H1 (cell line): ENCODE measurements at regions not wholly inside any gene's neighbourhood (a gene's known extent, or its start where the extent isn't known, plus 50 kb on each side); places are given as distances from the start of the nearest gene placed in this dataset.

Source experiments
- CTCF ChIA-PET: fragments of 300-600 bp; sonication (Branson Sonifier 250); formaldehyde crosslinking; loops from one replicate; lab custom pipeline; 2021; ENCODE audit not compliant: partially characterized antibody; lab: Charles Lee
- POLR2A ChIA-PET: fragments of 300-600 bp; sonication (Branson Sonifier 250); formaldehyde crosslinking; loops from one replicate; lab custom pipeline; 2021; ENCODE audit warnings: inconsistent platforms; ENCODE audit not compliant: partially characterized antibody; lab: Charles Lee
- DNase-seq, 2 experiments: peaks; one replicate each; pipeline versions ENCODE4 v3.0.0 to v3.0.0-alpha.2; 2010 to 2022; ENCODE audit warnings: low spot score in 2 of 2, low read depth in 1 of 2, mixed read lengths in 1 of 2
- FAIRE-seq: peaks from 2 replicates; lab custom pipeline; 2011; peaks lifted over from hg19 to GRCh38; lab: Jason Lieb, UNC
- H2AFZ ChIP-seq: 2 replicates; pipeline ENCODE4 v1.8.1; 2012; ENCODE audit warnings: low read length, inconsistent platforms
- H2AK5ac ChIP-seq: 2 replicates; pipeline ENCODE4 v1.6.1; 2013; ENCODE audit warnings: low read depth, low read length
- H2BK120ac ChIP-seq: replicated peaks from 2 replicates; pipeline ENCODE3; 2013; ENCODE audit warnings: low read depth, low read length, inconsistent platforms
- H2BK12ac ChIP-seq: 2 replicates; pipeline ENCODE4 v1.6.1; 2013; ENCODE audit warnings: low read depth, low read length
- H2BK15ac ChIP-seq: 2 replicates; pipeline ENCODE4 v1.6.1; 2013; ENCODE audit warnings: low read length
- H2BK20ac ChIP-seq: 2 replicates; pipeline ENCODE4 v1.6.1; 2013; ENCODE audit warnings: low read length
- H2BK5ac ChIP-seq: 2 replicates; pipeline ENCODE4 v1.6.1; 2013; ENCODE audit warnings: low read depth, low read length
- H3K14ac ChIP-seq: 2 replicates; pipeline ENCODE4 v1.6.1; 2013; ENCODE audit warnings: inconsistent platforms; ENCODE audit not compliant: insufficient read length
- H3K18ac ChIP-seq: 2 replicates; pipeline ENCODE4 v1.6.1; 2013; ENCODE audit warnings: low read length; ENCODE audit errors: extremely low read depth
- H3K23ac ChIP-seq: 2 replicates; pipeline ENCODE4 v1.6.1; 2013; ENCODE audit warnings: inconsistent platforms; ENCODE audit not compliant: insufficient read length
- H3K23me2 ChIP-seq: 2 replicates; pipeline ENCODE4 v1.6.1; 2013; ENCODE audit warnings: low read depth, low read length
- H3K27ac ChIP-seq: 2 replicates; pipeline ENCODE4 v1.6.1; 2011; ENCODE audit warnings: low read depth, low read length, inconsistent platforms
- H3K27me3 ChIP-seq, 4 experiments: replicated peaks in 1 of 4; 1 replicate in 1 of 4; 2 replicates in 3 of 4; pipeline versions ENCODE4 v1.6.1 to v1.8.1; 2011 to 2013; ENCODE audit warnings: low read length in 3 of 4, mild to moderate bottlenecking in 3 of 4, inconsistent platforms in 2 of 4, mixed read lengths in 2 of 4, moderate library complexity in 1 of 4; ENCODE audit not compliant: control insufficient read depth in 3 of 4, insufficient read depth in 3 of 4; ENCODE audit errors: extremely low read depth in 1 of 4
- H3K36me3 ChIP-seq, 4 experiments: 2 replicates each; pipeline versions ENCODE4 v1.6.1 to v1.8.1; 2011 to 2013; ENCODE audit warnings: mild to moderate bottlenecking in 4 of 4, low read length in 3 of 4, moderate library complexity in 2 of 4, control low read depth in 1 of 4, inconsistent platforms in 1 of 4; ENCODE audit not compliant: insufficient read depth in 4 of 4, control insufficient read depth in 2 of 4
- H3K4ac ChIP-seq: replicated peaks from 2 replicates; pipeline ENCODE3; 2013; ENCODE audit warnings: low read length, low read depth, mixed read lengths, inconsistent platforms; ENCODE audit not compliant: insufficient read length
- H3K4me1 ChIP-seq, 4 experiments: replicated peaks in 1 of 4; 1 replicate in 1 of 4; 2 replicates in 3 of 4; pipeline versions ENCODE4 v1.6.1 to v1.8.1; 2011 to 2013; ENCODE audit warnings: low read length in 3 of 4, inconsistent platforms in 2 of 4, mixed read lengths in 1 of 4; ENCODE audit not compliant: insufficient read depth in 4 of 4, control insufficient read depth in 3 of 4
- H3K4me2 ChIP-seq, 2 experiments: 2 replicates each; pipeline versions ENCODE4 v1.6.1 to v1.8.1; 2011 to 2013; ENCODE audit warnings: low read depth in 2 of 2, low read length in 2 of 2, control low read depth in 1 of 2, inconsistent platforms in 1 of 2, mild to moderate bottlenecking in 1 of 2; ENCODE audit not compliant: insufficient read depth in 1 of 2
- H3K4me3 ChIP-seq, 4 experiments: fragments of 200-600, 300-600 bp in 1 of 4; sonication (generic), shearing (Covaris generic), sonication (Bioruptor Twin) in 1 of 4; 2 replicates each; pipeline versions ENCODE4 v1.5.1 to v1.8.1; 2011 to 2016; ENCODE audit warnings: low read length in 4 of 4, low read depth in 3 of 4, control low read depth in 2 of 4, inconsistent platforms in 2 of 4, mild to moderate bottlenecking in 2 of 4, mixed read lengths in 1 of 4, moderate library complexity in 1 of 4; ENCODE audit not compliant: insufficient read depth in 2 of 4; ENCODE audit errors: extremely low read depth in 1 of 4
- H3K56ac ChIP-seq: replicated peaks from 2 replicates; pipeline ENCODE3; 2013; ENCODE audit warnings: low read depth, mild to moderate bottlenecking, mixed read lengths, low read length, inconsistent platforms; ENCODE audit not compliant: insufficient read length
- H3K79me1 ChIP-seq: 2 replicates; pipeline ENCODE4 v1.6.1; 2013; ENCODE audit warnings: low read depth, low read length, control low read depth
- H3K79me2 ChIP-seq, 2 experiments: 2 replicates each; pipeline versions ENCODE4 v1.6.1 to v1.8.1; 2012 to 2013; ENCODE audit warnings: low read length in 2 of 2, mild to moderate bottlenecking in 2 of 2, inconsistent platforms in 1 of 2; ENCODE audit not compliant: insufficient read depth in 2 of 2, control insufficient read depth in 1 of 2
- H3K9ac ChIP-seq, 4 experiments: replicated peaks in 1 of 4; 1 replicate in 1 of 4; 2 replicates in 3 of 4; pipeline versions ENCODE4 v1.6.1 to v1.8.1; 2011 to 2013; ENCODE audit warnings: low read depth in 3 of 4, low read length in 3 of 4, control low read depth in 2 of 4, mild to moderate bottlenecking in 2 of 4, moderate library complexity in 2 of 4, inconsistent platforms in 1 of 4; ENCODE audit errors: extremely low read depth in 1 of 4
- H3K9me3 ChIP-seq, 2 experiments: 2 replicates each; pipeline versions ENCODE4 v1.6.1 to v1.8.1; 2012 to 2013; ENCODE audit warnings: mild to moderate bottlenecking in 2 of 2, moderate library complexity in 2 of 2, control low read depth in 1 of 2, inconsistent platforms in 1 of 2, low read depth in 1 of 2, low read length in 1 of 2, mixed read lengths in 1 of 2; ENCODE audit not compliant: insufficient read depth in 2 of 2
- H4K20me1 ChIP-seq, 2 experiments: replicated peaks in 1 of 2; 2 replicates each; pipeline versions ENCODE3 to v1.8.1; 2011 to 2013; ENCODE audit warnings: inconsistent platforms in 2 of 2, low read length in 2 of 2, mild to moderate bottlenecking in 1 of 2; ENCODE audit not compliant: insufficient read depth in 2 of 2, control insufficient read depth in 1 of 2
- H4K5ac ChIP-seq: 2 replicates; pipeline ENCODE4 v1.6.1; 2013; ENCODE audit warnings: low read length, low read depth, mixed read lengths, inconsistent platforms; ENCODE audit not compliant: insufficient read length
- H4K8ac ChIP-seq: 2 replicates; pipeline ENCODE4 v1.8.0; 2013; ENCODE audit warnings: mild to moderate bottlenecking, moderate library complexity, low read length, inconsistent platforms; ENCODE audit not compliant: insufficient read depth; ENCODE audit errors: extremely low read depth
- H4K91ac ChIP-seq: replicated peaks from 2 replicates; pipeline ENCODE3; 2013; ENCODE audit warnings: low read length, mixed read lengths, inconsistent platforms; ENCODE audit not compliant: insufficient read length
- SIRT6 ChIP-seq: IDR thresholded peaks from one replicate; pipeline ENCODE4 v1.7.1; 2012; ENCODE audit warnings: low read length, inconsistent platforms
- SP1 ChIP-seq: IDR thresholded peaks from 2 replicates; pipeline ENCODE4 v1.6.1; 2011; ENCODE audit warnings: low read depth, low read length
- WGBS, 2 experiments: shearing (Covaris generic) in 1 of 2; methylation state at CpG; one replicate each; pipeline versions ENCODE4 v1.1.6 to v1.1.7; 2013 to 2015; ENCODE audit warnings: low lambda C conversion rate in 2 of 2, mixed read lengths in 2 of 2, inconsistent platforms in 1 of 2, low coverage in 1 of 2, missing lambda C conversion rate in 1 of 2; ENCODE audit not compliant: insufficient replicate concordance in 2 of 2, insufficient coverage in 1 of 2, insufficient read length in 1 of 2; ENCODE audit errors: extremely low coverage in 1 of 2, missing lambda C conversion rate in 1 of 2; 5-methylcytosine and 5-hydroxymethylcytosine counted together

- Histone ChIP-seq H3K14ac (no peak overlapping the region), H3K4me1 (no peaks in the 10 kb centered on the region), H3K4ac (no peak overlapping the region), H2AK5ac (no peak overlapping the region), H3K4me2 (no peak overlapping the region), H2BK5ac (no peak overlapping the region), H4K5ac (no peak overlapping the region), H3K56ac (no peak overlapping the region), H2BK120ac (no peak overlapping the region), H3K27me3 (no peaks in the 10 kb centered on the region), H3K4me3 (no peak overlapping the region), H3K79me1 (no peaks in the 10 kb centered on the region), H3K23me2 (peaks cover 2% of the 10 kb centered on the region; the same call in 1 of the 2 replicates), H2BK15ac (no peak overlapping the region), H3K79me2 (no peaks in the 10 kb centered on the region), H4K20me1 (no peaks in the 10 kb centered on the region), H4K91ac (no peak overlapping the region), H3K27ac (no peak overlapping the region), H2BK12ac (no peak overlapping the region), H3K9me3 (no peaks in the 10 kb centered on the region), H2AFZ (no peak overlapping the region; the same call in 1 of the 2 replicates), H3K18ac (no peak overlapping the region), H3K9ac (no peak overlapping the region), H3K36me3 (no peaks in the 10 kb centered on the region), H3K23ac (no peak overlapping the region), H4K8ac (no peak overlapping the region), H2BK20ac (no peak overlapping the region)
- no peak for TF ChIP-seq SP1
- TF ChIP-seq SIRT6, result no peak
- ChIA-PET POLR2A (no interaction called here), CTCF (interaction anchor here (1.0 kb wide), 1 partner anchor 81 kb away, joined by 3 read pairs; no protein-coding TSS in a partner anchor)
- FAIRE-seq, result no peak
- WGBS, 2 experiments, result 87% methylated on average over 2 of the region's 2 CpGs; no CpG with 5 or more reads in 1 of the 2 experiments
- no peak for DNase-seq
Measured at GRCh38 chr11:109934151-109934550, 159.0 kb upstream of the ZC3H12C start.
